Stimulated activated CD8-positive, alpha-beta memory T cell treated with anti-CD3 and anti-CD28 coated beads, Interleukin-2, amount 100 ng/mL, for 1 hour (primary cell): ENCODE measurements at regions not wholly inside any gene's neighbourhood (a gene's known extent, or its start where the extent isn't known, plus 50 kb on each side); places are given as distances from the start of the nearest gene placed in this dataset.
"Not testable (repeated sequence)": the region's sequence is repeated elsewhere in the genome, so short reads cannot be mapped to it uniquely, and the experiment has no call there.

Experiments used
- DNase-seq, 2 donors: peaks; one replicate each; pipeline ENCODE4 v3.0.0-alpha.2; 2020; ENCODE audit warnings: low read depth in 2 of 2

DNA sequence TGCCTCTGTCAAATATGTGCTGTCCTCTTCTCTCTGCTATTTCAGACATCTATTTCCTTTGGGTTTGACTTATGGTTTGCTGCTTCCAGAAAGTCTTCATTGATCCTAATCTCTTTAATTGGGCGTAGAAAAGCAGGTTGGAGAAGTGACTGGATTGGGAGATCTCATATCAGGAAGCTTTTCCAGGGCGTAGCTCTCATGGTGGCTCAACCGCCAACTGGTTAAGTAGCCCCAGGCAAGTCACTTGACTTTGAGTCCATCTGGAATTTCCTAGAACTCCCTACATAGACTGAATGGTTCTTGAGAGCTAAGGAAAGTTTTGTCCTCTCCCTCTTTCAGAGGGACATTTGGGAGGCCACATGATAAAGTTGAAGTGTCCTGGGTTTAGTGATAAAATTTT is 192.3 kb upstream of the GLRA1 start:
- DNase-seq = no peak

DNA sequence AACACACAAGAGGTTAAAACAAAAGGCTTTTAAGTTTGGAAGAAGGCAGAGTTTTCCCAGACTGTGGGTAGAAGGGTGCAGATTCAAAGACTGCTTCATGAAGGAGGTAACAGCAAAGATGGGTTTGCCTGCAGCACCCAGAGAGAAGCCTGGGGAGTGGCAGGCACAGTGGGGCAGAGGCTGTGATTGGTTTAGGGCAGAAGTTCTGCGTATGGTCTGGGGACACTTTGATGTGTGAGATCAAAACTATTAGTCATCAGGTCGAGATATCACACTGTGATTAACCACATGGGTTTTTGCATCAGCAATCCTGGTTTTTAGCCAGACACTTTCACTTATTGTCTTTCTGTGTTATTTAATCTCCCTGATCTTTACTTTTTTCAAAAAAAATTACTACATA is 188.8 kb upstream of the GLRA1 start:
- peak in 1 of 2 donors; percentile 4 for DNase-seq

DNA sequence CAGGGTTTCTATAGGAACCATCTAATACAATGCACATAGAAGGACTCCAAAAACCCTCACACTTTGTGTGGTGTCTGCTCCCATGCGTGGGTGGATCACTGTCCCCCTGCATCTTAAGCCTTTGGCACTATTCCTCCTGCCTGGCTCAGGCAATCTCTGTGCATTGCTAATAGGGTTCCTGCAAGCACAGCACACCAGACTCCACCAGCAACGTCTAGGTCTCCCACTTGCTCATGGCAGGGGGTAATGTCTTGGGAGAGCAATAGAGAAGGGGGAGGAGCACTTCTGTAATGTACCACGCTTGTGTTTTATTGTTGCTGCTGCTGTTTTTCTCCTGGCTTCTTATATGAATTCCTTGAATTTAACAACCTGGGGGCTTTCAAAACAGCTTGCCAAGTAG is 182.6 kb upstream of the GLRA1 start:
- DNase-seq = no peak

DNA sequence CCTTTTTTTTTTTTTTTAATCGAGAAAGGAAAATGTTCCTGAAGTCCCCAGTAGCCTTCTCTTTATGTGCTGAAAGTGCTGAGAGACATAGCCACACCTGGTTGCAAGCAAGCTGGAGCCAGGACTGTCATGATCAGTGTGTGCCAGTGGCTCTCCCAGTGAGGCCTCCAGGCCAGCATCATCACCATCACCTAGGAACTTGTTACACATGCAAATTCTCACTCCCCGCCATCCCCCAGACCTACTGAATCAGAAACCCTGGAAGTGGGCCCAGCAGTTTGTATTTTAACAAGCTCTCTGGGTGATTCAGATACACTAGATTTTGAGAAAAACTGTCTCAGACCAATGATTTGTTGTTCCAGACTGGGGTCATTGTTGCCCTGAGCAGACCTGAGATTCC is 181.9 kb upstream of the GLRA1 start:
- no peak for DNase-seq

DNA sequence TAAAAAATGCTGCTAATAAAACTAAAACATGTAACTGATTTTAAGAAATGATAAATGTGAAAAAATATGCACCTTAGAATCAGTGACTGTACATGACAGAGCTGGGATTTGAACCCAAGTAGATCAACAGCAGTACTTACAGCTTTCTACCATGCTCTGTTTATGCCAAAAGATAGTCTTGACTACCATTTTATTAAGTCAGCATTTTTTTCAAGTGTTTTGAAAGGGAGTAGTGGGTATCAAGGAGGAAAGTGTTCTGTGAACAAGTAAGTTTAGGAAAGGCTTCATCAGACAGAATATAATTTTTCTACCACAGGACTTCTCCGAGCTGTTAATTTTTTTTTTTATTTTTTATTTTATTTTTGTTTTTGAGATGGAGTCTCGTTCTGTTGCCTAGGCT is 180.4 kb upstream of the GLRA1 start:
- no peak for DNase-seq

DNA sequence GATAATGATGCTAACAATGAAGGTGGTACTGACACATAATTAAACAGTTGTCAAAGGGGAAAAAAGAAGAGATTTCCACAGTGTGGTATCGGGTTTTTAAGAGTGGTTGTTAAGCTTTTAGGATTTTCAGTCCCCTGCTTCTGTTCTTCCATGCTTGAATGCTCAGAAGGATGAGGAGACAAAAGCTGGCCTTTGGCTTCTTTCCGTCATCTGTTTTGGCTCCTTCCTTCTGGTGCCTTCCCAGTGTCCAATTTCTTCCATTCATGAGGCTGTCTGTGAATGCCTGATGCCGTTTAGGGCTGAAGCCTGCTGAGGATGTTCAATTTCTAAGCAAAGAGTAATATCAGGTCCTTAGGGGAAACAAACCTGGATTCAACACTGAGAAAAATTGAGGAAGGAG is 179.6 kb upstream of the GLRA1 start:
- no peak for DNase-seq

DNA sequence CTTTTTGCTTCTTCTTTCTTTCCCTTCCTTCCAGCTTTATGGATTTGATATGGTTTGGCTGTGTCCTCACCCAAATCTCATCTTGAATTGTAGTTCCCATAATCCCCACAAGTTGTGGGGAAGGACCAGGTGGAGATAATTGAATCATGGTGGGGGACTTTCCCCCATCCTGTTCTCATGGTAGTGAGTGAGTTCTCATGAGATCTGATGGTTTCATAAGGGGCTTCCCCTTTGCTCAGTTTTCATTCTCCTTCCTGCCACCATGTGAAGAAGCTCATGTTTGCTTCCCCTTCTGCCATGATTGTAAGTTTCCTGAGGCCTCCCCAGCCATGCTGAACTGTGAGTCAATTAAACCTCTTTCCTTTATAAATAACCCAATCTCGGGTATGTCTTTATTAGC is 178.3 kb upstream of the GLRA1 start:
- DNase-seq = not testable (repeated sequence)

DNA sequence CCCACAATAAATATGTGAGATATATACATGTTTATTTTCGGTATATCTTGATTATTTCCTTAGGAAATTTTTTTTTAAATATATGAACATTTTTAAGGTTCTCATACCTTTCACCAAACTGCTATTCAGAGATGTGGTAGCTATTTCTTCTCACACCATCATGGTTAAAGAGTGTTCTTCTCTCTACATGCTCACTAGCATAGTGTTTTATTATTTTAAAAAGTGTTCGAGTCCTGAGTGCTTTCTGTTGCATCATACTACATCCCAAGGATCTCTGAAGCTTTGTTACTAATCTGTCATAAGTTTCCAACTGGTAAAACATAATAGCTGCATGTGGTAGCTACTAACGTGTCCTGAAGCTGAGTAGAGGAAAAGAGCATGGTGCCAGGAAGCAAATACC is 177.4 kb upstream of the GLRA1 start:
- DNase-seq = no peak

DNA sequence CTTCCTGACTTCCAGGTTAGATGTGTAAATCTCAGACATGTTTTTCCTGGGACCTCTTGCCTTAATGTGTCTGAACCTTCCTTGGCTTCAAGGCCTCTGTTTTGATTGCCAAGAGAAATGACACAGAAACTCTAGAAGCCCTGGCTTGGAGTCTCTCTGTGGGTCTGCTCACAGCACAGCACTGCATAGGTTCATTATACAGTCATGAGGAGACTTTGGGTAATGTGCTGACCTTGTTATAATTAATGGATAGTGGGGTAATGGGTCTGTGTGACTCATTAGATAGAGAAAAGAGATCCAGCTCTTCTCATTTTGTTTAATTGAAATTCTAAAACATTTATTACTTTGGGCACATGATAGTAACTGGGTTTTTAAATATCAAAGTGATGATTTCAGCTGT is 175.8 kb upstream of the GLRA1 start:
- no peak for DNase-seq

DNA sequence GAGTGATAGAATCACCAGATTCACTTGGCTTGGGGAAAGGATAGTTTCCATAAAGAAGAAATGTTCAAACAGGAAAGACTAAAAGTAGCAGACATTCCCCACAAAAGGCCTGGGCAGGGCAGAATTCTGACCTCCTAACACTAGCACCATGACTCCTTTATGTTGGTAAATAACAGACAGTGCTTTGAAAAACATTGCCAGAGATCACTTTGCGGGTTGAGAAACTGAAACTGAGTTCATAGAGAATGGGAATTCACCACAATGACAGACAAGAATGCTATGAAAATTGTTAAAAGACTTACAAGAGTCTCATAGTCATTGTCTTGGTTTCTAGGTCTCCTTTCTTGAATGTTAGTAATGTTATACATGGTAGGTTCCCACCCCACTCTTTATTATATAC is 172.5 kb upstream of the GLRA1 start:
- DNase-seq = no peak

DNA sequence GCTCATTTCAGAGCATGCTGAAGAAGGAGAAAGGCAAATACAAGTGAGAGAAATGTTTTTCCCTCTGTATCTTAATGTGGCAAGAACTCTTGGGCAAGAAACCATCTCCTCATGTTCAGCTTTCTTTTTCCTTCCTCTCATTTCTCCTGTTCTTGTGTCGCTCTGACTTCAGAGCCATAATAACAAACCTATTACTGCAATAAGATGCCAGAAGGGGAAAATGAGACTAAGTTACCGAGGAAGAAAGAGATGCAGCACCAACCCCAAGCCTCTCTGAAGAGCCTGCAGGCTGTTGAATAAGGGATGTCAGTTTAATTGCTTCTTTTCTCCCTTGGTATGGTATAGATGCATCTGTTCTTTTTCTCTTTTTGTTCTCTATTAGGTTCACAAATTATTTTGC is 170.1 kb upstream of the GLRA1 start:
- no peak for DNase-seq

DNA sequence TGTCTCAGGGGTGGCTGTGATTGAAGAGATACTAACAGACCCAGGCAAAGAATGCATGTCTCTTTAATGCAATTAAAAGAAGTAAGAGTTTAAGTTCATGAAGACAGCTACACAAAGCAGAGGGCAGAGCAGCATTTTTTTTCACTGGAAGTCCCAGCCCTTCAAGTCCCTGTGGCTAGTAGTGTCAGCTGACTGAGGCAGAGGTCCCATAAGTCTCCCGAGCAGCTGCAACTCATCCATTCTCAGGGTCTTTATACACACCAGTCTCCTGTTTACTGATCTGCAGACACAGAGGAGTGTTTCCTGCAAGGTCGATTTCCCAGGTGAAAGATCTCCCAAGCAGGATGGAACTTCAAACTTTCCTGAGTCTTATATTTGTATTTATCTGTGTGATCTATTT is 169.4 kb upstream of the GLRA1 start:
- no peak for DNase-seq

DNA sequence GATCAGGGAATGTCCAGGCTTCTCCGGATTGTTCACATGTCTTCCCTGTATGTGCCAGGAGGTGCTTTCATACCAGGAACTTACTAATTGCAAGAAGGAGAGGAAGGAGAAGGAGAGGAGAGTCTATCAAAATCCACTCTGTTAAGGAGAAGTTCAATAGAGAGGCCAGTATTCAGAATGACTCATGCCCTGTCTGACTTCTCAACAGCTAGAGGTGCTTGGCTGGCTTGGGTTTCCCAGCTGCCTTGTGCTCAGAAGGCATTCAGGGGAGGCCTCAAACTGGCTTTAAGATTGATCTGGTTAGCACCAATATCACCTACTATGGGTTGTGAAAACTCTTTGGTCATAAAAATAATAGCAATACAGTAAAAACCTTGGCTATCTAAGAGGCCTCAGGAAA is 167.9 kb upstream of the GLRA1 start:
- DNase-seq = no peak

DNA sequence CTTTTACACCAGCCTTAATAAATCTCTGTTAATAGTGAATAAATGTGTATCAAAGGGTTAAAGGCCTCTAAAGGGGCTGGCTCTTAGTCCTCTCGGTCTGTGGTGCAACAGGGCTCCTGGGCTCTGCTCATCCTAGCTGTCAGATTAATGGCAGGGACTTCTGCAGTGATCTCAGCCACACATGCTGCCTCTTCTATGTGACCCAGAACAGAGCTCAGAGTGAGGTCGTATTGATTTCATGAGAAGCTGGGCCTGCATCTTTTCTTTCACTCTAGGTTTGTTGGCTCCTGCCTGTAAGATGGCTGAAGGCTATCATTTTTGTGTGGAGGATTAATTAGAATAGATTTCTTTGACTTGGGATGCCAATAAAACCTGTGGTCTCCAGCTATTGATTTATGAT is 165.0 kb upstream of the GLRA1 start:
- DNase-seq = no peak

DNA sequence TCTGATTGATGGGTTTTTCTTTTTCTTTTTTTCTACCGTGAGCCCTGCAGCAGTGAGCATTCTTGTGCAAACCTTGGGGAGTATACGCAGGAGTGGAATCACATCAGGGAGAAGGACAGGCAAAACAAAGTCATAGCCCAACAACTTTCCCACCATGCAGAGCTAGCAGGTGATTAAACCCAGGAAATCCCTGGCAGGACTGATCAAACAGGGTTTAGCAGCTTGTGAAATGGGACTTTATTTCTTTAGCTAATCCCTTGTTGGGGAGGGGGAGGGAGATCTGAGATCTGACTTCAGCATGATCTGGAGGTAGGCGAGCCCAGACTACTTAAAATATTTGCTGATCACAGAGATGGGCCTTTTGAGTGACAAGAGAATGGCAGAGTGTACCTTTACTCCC is 162.0 kb upstream of the GLRA1 start:
- DNase-seq = no peak

DNA sequence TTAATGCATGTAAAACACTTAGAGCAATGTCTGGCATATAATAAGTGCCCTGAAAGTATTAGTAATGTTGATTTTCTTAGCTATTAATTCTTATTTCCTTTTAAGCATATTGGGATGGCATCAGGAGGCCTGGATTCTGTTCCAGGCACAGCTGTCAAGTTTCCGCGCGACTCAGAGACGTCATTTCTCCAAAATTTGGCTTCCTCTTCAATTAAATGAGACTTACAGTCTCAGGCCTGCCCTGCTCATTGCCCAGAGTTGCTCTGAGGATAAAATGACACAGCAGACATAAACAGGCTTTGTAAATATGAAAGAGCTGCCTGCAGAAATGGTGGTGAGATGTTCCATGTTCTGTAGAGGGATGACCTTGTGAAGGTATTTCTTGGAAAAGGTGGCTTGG is 159.8 kb upstream of the GLRA1 start:
- DNase-seq = no peak

DNA sequence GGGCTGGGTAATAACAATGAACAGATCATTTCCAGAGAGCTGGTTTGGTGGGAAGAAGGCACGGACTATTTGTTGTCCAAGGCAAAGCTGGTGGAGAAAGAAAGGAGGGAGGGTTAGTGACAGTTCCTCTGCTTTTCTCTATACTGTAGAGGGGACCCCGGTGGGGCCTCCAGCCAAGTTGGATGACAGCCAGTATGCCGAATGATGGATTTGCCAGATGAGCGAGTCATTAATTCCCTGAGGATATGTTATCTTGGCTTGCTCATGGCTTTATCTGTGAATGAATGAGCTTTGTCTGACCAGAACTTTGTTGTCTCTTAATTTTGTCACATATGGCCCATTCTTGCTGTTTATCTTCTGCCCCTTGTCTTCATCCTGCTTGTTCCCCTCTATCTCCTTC is 158.6 kb upstream of the GLRA1 start:
- DNase-seq = no peak

DNA sequence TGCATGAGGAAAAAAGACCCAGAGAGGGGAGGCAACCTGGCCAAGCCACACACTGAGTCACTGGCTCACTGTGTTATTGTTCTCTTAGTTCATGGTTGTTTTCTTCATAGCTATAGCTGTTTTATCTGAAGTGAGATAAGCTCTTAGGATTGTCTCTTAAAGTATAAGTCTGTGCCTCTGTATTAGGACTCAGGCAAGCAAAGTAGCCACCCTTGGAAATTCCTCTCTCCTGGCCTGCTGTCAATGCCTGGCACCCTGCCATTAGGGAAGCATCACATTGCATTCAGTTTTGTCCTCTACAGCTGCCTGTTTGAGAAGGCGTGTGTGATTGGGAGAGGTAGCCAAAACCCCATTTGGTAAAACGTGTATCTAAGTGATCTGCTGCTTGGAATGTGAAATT is 147.4 kb upstream of the GLRA1 start:
- DNase-seq = no peak

DNA sequence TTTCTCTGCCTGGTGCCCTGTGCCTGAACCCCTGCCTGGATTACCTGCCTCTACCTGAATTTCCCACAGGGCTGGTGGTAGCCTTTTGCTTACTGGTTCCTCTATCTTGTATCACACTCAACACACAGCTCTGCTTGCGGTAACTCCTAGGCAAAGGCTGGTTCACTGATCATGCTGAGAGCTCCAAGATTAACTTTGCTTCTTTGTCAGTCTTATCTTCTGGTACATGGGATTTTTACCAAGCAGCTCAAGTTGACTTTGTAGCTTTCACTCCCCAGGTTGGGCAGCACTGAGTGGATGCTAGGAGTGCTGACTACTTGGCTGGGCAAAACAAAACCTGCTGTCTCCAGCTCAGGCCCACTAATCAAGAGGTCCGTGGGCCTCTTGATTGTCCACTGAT is 145.9 kb upstream of the GLRA1 start:
- DNase-seq = no peak

DNA sequence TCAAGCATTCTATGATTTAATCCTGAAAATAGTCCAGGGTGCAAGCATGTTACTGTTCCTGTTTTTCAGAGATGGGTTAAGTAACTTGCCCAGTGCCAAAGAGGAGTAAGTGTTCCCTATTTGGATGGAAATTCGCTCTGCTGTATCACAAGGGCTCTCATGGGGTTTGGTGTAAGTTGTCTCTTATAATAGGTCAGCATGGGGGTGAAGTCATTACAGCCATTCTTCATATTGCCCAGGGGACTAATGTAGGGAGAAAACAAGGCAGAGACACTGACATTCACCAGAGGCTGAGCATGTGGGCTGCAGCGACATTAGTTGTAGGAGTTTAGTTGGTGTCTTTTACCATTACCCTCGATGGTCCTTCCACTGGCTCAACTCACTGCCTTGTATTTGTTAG is 142.1 kb upstream of the GLRA1 start:
- no peak for DNase-seq

DNA sequence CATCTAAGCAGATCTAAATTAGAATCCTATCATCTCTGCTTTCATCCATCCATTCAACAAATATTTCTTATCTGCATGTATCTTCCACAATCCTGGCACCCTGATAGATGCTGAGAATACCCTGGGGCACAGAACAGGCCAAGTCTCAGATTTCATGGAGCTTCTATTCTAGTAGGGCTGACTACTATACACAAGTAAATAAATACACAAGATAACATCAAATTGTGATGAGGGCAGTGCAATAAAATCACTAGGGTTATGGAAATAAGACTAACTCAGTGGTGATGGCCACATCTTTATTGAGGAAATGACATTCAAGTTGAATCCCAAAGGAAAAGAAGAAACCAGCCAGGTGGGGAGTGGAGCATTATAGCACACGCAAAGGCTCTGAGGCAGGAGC is 138.4 kb upstream of the GLRA1 start:
- no peak for DNase-seq

DNA sequence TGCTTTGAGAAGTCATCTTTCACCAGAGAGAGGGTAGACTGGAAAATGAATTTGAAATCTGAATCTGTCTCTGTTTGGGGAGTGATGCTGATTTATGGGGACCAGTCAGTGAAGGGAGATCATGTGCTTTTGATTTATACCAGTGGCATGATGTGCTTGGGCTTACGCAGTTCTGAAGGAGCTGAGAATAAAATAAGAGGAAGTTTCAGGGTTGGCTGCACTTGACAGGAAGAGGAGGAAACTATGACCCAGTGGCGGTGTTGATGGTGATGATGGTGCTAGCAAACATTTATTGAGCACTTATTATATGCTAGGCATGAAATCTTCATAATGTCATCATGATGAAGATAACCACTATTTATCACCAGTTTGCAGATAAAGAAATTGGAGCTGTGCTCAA is 136.4 kb upstream of the GLRA1 start:
- DNase-seq = no peak

DNA sequence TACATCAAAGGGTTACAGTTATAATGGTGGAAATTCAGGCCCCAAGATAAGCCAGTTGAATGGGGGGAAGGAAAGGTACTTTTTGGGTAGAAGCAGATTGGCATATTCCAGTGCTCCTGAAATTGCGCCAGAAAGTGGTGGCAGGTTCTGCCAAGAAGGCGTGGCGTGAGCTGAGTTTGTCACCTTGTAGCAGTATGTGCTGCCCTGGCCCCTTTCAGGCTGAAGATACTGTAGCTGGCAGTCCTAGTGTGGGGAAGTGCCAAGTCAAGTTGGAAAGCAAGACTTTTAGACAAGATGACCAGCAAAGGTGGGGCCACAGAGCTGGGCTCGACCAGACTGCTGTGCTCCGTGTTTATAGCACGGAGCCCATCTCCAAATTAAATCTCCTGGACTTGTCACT is 133.6 kb upstream of the GLRA1 start:
- no peak for DNase-seq

DNA sequence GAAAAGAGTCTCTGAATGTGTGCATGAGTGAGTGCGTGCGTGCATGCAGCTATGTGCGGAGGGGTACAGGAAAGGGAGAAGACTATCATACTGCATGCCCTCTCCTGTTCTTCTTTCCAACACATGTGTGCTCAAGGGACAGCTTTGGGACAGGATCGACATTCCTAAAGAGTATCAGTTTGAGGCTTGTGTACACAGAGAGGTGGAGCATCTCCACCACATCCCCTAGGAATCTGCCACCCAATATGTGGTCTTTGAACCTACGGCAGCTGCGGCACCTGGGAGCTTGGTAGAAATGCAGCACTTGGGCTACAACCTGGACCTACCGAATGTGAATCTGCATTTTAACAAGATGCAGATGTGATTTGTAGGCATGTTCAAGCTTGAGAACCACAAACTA is 132.3 kb upstream of the GLRA1 start:
- DNase-seq = no peak

DNA sequence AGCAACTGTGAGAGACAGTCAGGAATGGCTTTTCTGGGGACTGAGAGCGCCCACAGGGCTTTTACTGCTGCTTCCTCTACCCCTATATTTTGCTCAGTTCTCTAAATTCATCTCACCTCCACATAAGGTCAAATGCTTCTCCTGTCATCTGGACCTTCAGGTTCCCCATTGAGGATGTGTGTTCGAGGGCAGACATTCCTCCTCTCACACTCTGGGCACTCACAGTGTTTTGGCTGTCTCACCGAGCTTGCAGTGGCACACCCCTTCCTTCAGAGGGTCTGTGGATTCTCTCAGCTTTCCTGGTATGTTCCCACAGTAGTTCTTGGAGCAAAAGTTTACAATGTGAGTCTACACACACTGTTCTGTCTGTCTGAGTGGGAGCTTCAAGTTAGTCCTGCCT is 127.8 kb upstream of the GLRA1 start:
- DNase-seq = no peak
